CD4-positive, alpha-beta T cell (primary cell): ENCODE measurements at regions not wholly inside any gene's neighbourhood (a gene's known extent, or its start where the extent isn't known, plus 50 kb on each side); places are given as distances from the start of the nearest gene placed in this dataset.

ENCODE experiments used
- ATAC-seq: fragments of 200-7000 bp; cut with Tn5 transposase; one replicate; pipeline ENCODE4 v1.10.0; 2022; ENCODE audit warnings: mild to moderate bottlenecking; ENCODE audit not compliant: poor library complexity
- CTCF ChIA-PET: fragments of 350-600 bp; sonication (Branson Sonifier 250); formaldehyde crosslinking; loops from one replicate; lab custom pipeline; 2021; ENCODE audit warnings: antibody characterized with exemption, inconsistent platforms; lab: Charles Lee
- POLR2A ChIA-PET: fragments of 350-600 bp; sonication (Branson Sonifier 250); formaldehyde crosslinking; loops from one replicate; lab custom pipeline; 2021; ENCODE audit warnings: antibody characterized with exemption, inconsistent platforms; lab: Charles Lee
- DNase-seq, 14 experiments: peaks; one replicate each; pipeline ENCODE4 v3.0.0-alpha.2; 2013 to 2020; ENCODE audit warnings: mixed read lengths in 2 of 14
- H3K27ac ChIP-seq, 2 donors: one replicate each; pipeline versions ENCODE4 v1.5.1 to v1.7.0; 2013; ENCODE audit warnings: low read length in 2 of 2, low read depth in 1 of 2, mild to moderate bottlenecking in 1 of 2
- H3K27me3 ChIP-seq, 2 experiments: 1 replicate in 1 of 2; 2 replicates in 1 of 2; pipeline versions ENCODE4 v1.6.1 to v1.7.0; 2013; ENCODE audit warnings: low read length in 2 of 2, control low read depth in 1 of 2, mild to moderate bottlenecking in 1 of 2, moderate library complexity in 1 of 2; ENCODE audit not compliant: insufficient read depth in 2 of 2, control insufficient read depth in 1 of 2
- H3K36me3 ChIP-seq: one replicate; pipeline ENCODE4 v1.6.1; 2013; ENCODE audit warnings: low read length, control low read depth; ENCODE audit not compliant: insufficient read depth
- H3K4me1 ChIP-seq: one replicate; pipeline ENCODE4 v1.6.1; 2013; ENCODE audit warnings: low read length, control low read depth; ENCODE audit not compliant: insufficient read depth
- H3K4me3 ChIP-seq: one replicate; pipeline ENCODE4 v1.5.1; 2013; ENCODE audit warnings: mild to moderate bottlenecking, low read length, moderate library complexity
- H3K9me3 ChIP-seq, 2 experiments: 1 replicate in 1 of 2; 2 replicates in 1 of 2; pipeline versions ENCODE4 v1.6.1 to v1.7.0; 2013; ENCODE audit warnings: low read length in 2 of 2, mild to moderate bottlenecking in 2 of 2, control low read depth in 1 of 2, moderate library complexity in 1 of 2; ENCODE audit not compliant: control insufficient read depth in 1 of 2, insufficient read depth in 1 of 2
- H3K27ac Mint-ChIP-seq: one replicate; pipeline ENCODE4 v1.8.0; 2020; ENCODE audit warnings: mixed read lengths
- H3K27me3 Mint-ChIP-seq: one replicate; pipeline ENCODE4 v1.8.0; 2021; ENCODE audit warnings: mixed read lengths
- H3K36me3 Mint-ChIP-seq: one replicate; pipeline ENCODE4 v1.8.0; 2021; ENCODE audit warnings: low read depth, mixed read lengths
- H3K4me1 Mint-ChIP-seq: one replicate; pipeline ENCODE4 v1.8.0; 2021; ENCODE audit warnings: low read depth, mixed read lengths
- H3K4me3 Mint-ChIP-seq: one replicate; pipeline ENCODE4 v1.8.0; 2020; ENCODE audit warnings: mild to moderate bottlenecking, mixed read lengths
- H3K9me3 Mint-ChIP-seq: one replicate; pipeline ENCODE4 v1.8.0; 2020; ENCODE audit warnings: mixed read lengths
- CTCF ChIP-seq: fragments of 200-600 bp; IDR thresholded peaks from one replicate; pipeline ENCODE4 v1.8.0; 2022; ENCODE audit warnings: antibody characterized with exemption, mild to moderate bottlenecking
- intact Hi-C, 2 experiments: fragments of 100-400 bp; cut with DNase I in 1 of 2; cut with micrococcal nuclease in 1 of 2; formaldehyde crosslinking; loops; one replicate each; pipeline versions ENCODE4 v1.15.1 to v1.9.0; 2023 to 2025; cut with DNase I, micrococcal nuclease

GRCh38 chr22:48352086-48352911 lies 1475.4 kb downstream of the BRD1 start:
- Histone ChIP-seq H3K4me1 (no peaks in the 10 kb centered on the region), H3K27ac (no peak overlapping the region), H3K36me3 (no peaks in the 10 kb centered on the region), H3K4me3 (no peak overlapping the region), H3K9me3 (peaks cover 0 to 10% of the 10 kb centered on the region in 2 experiments), H3K27me3 (no peaks in the 10 kb centered on the region)
- H3K4me1 Mint-ChIP-seq: no peaks in the 10 kb centered on the region
- no peaks in the 10 kb centered on the region for H3K9me3 Mint-ChIP-seq
- H3K27me3 Mint-ChIP-seq: peaks cover 7% of the 10 kb centered on the region
- H3K4me3 Mint-ChIP-seq: no peak overlapping the region
- no peak overlapping the region for H3K27ac Mint-ChIP-seq
- CTCF ChIA-PET: no interaction called here
- no peak for DNase-seq
- TF ChIP-seq CTCF: no peak
- intact Hi-C loops: no loop called here
- POLR2A ChIA-PET: no interaction called here
- H3K36me3 Mint-ChIP-seq: no peaks in the 10 kb centered on the region
- no peak for ATAC-seq

- Mint-ChIP-seq H3K4me3 (no peak overlapping the region), H3K4me1 (no peaks in the 10 kb centered on the region), H3K36me3 (no peaks in the 10 kb centered on the region), H3K27me3 (peaks cover 1% of the 10 kb centered on the region), H3K27ac (no peak overlapping the region), H3K9me3 (no peaks in the 10 kb centered on the region)
- no peak for ATAC-seq
- no peaks in the 10 kb centered on the region for H3K36me3 ChIP-seq
- peaks cover 0 to 13% of the 10 kb centered on the region in 2 experiments for H3K9me3 ChIP-seq
- POLR2A ChIA-PET: no interaction called here
- no peak overlapping the region for H3K27ac ChIP-seq
- CTCF ChIA-PET: no interaction called here
- no peaks in the 10 kb centered on the region for H3K27me3 ChIP-seq
- no peak overlapping the region for H3K4me3 ChIP-seq
- intact Hi-C loops: no loop called here
- no peak for DNase-seq
- H3K4me1 ChIP-seq: no peaks in the 10 kb centered on the region
- no peak for TF ChIP-seq CTCF
Measured at GRCh38 chr22:48351376-48352085, 1476.1 kb downstream of the BRD1 start.

GRCh38 chr22:48350456-48350855 lies 1477.2 kb downstream of the BRD1 start:
- Mint-ChIP-seq H3K27ac (no peak overlapping the region), H3K4me3 (no peak overlapping the region), H3K4me1 (no peaks in the 10 kb centered on the region), H3K27me3 (no peaks in the 10 kb centered on the region), H3K36me3 (no peaks in the 10 kb centered on the region), H3K9me3 (no peaks in the 10 kb centered on the region)
- Histone ChIP-seq H3K4me1 (no peaks in the 10 kb centered on the region), H3K27me3 (no peaks in the 10 kb centered on the region), H3K27ac (no peak overlapping the region), H3K4me3 (no peak overlapping the region), H3K36me3 (no peaks in the 10 kb centered on the region), H3K9me3 (peaks cover 0 to 17% of the 10 kb centered on the region in 2 experiments)
- CTCF ChIA-PET: no interaction called here
- no peak for TF ChIP-seq CTCF
- intact Hi-C loops: no loop called here
- no peak for ATAC-seq
- POLR2A ChIA-PET: no interaction called here
- no peak for DNase-seq
